Esophagus squamous epithelium (tissue), 4 donors: ENCODE measurements at regions not wholly inside any gene's neighbourhood (a gene's known extent, or its start where the extent isn't known, plus 50 kb on each side); places are given as distances from the start of the nearest gene placed in this dataset.

Source experiments
- POLR2A ChIP-seq, 4 donors: fragments of 450-650 bp; IDR thresholded peaks; one replicate each; pipeline ENCODE4 v1.6.1; 2017; ENCODE audit warnings: antibody characterized with exemption in 4 of 4, mild to moderate bottlenecking in 4 of 4, moderate library complexity in 3 of 4
- TF ChIP-seq, protein P1 (sequence below), 6 experiments: fragments of 450-650 bp in 4 of 6; fragments of 200-600 bp in 2 of 6; sonication (generic) in 2 of 6; IDR thresholded peaks; one replicate each; pipeline ENCODE4 v1.5.1; 2016 to 2019; ENCODE audit warnings: antibody characterized with exemption in 6 of 6, mild to moderate bottlenecking in 4 of 6, moderate library complexity in 4 of 6

DNA sequence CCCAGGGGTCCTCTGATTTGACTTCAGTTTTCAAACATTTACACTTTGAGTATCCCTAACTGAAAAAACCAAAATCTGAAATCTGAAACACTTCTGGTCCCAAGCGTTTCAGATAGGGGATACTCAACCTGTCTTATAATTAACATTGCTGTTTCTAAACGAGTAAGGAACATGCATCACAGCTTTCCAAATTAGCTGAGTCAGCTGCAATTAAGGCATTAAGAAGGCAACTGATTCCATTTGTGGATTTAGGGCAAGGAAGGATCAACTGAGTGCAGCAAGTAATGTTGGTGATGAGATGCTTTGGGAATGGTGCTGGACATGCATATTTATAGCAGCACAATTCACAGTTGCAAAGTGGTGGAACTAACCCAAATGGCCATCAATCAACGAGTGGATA, 168.6 kb downstream of the ACER2 start:
- TF ChIP-seq, protein P1, sequence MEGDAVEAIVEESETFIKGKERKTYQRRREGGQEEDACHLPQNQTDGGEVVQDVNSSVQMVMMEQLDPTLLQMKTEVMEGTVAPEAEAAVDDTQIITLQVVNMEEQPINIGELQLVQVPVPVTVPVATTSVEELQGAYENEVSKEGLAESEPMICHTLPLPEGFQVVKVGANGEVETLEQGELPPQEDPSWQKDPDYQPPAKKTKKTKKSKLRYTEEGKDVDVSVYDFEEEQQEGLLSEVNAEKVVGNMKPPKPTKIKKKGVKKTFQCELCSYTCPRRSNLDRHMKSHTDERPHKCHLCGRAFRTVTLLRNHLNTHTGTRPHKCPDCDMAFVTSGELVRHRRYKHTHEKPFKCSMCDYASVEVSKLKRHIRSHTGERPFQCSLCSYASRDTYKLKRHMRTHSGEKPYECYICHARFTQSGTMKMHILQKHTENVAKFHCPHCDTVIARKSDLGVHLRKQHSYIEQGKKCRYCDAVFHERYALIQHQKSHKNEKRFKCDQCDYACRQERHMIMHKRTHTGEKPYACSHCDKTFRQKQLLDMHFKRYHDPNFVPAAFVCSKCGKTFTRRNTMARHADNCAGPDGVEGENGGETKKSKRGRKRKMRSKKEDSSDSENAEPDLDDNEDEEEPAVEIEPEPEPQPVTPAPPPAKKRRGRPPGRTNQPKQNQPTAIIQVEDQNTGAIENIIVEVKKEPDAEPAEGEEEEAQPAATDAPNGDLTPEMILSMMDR (IDR thresholded peaks at IDR 0.05) = no peak
- TF ChIP-seq POLR2A (IDR thresholded peaks at IDR 0.05) = no peak
